HG03064 (cell line): ENCODE measurements at regions not wholly inside any gene's neighbourhood (a gene's known extent, or its start where the extent isn't known, plus 50 kb on each side); places are given as distances from the start of the nearest gene placed in this dataset.
"Not testable (repeated sequence)": the region's sequence is repeated elsewhere in the genome, so short reads cannot be mapped to it uniquely, and the experiment has no call there.

Experiments
- ATAC-seq: cut with Tn5 transposase; IDR thresholded peaks from one replicate; pipeline ENCODE4 v1.9.1; 2021; ENCODE audit warnings: low read depth; ENCODE audit not compliant: unreplicated experiment

DNA sequence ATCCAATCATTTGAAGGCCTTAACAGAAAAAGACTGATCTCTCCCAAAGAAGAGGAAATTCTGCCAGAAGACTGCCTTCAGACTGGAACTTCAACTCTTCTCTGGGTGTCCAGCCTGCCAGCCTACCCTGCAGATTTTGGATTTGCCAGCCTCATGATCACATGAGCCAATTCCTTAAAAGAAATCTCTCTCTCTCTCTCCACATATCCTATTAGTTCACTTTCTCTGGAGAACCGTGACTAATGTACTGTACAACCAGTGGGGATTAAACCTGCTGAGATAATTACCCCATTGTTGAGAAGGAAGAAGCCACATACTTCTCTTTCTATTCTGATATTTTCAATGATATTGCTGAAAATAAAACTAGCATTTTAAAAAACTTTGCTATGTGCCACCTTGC is 711.3 kb upstream of the AMOT start:
- ATAC-seq, result no peak

DNA sequence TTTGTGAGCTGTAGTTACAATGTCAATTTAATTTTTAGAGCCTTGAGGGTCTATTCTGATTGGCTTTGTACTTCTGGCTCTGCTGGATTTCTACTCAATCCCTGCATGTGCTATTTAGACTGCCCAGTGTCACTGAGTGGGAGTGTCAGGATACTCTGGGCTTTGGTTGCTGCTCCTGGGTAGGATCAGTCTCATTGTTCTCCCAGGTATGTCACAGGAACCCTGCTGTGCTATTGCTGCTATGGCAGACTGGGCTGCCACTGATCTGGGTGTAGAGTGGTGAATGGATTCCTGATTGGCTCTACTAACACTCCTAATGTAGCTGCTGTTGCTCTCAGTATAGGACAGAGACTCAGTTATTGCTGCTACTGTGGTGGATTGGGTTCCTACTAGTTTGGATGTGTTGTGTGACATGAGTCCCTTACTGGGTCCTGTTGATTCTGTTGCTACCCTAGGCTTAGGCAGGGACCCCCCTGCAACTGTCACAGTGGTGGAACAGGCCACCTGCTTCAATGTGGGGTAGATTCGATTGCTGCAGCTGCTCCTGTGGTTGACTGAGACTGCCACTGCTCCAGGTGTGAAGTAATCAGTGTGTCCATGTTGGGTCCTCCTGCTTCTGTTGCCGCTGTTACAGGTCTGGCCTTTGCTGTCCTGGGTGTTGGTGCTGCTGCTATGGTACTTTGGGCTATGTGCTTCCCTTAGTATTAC is 707.8 kb upstream of the AMOT start:
- ATAC-seq, result no peak

DNA sequence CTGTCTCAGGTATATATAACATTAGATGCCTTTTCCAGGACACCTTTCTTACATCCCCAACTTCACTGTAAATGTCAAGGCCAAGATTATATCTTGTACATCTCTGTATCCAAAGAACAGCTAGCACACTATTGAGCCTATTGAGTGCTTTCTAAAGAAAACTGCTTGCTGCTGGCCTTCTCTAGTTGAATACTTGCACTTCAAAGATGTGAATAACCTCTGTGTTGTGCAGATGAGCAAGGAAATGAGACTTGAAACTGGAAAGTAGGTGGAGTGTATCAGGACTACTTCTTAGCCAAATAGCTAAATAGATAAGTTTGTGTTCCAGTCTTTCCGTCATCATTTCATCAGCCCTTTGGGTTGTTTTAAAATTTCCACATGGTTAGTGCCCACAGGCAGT is 704.4 kb upstream of the AMOT start:
- ATAC-seq, result no peak

DNA sequence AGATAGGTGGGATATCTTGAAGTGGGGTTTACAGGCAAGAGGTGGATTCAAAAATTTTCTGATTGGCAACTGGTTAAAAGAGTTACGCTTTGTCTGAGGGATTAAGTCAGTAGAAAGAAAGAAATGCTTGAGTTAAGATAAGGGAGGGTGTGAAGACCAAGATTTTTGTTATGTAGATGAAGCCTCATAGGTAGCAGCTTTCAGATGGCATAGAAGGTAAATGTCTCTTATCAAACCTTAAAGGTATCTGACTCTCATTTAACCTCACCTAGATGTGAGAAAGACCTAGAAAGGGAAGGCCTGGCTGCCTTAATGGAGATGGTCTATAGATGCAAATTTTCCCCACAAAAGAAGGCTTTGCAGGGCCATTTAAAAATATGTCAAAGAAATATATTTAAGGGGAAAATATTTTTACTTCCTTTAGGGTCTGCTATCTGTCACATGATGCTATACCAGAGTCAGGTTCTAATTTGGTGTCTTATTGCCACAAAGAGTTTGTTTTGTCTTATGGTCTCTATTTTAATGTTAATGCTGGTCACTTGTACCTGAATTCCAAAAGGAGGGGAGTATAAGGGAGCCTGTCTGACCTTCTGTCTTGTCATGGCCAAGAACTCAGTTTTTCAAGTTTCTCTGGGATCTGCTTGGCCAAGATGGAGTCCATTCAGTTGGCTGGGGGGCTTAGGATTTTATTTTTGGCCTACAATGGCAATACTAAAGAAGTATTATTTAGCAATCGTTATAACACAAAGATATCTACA is 699.1 kb upstream of the AMOT start:
- ATAC-seq, result no peak

DNA sequence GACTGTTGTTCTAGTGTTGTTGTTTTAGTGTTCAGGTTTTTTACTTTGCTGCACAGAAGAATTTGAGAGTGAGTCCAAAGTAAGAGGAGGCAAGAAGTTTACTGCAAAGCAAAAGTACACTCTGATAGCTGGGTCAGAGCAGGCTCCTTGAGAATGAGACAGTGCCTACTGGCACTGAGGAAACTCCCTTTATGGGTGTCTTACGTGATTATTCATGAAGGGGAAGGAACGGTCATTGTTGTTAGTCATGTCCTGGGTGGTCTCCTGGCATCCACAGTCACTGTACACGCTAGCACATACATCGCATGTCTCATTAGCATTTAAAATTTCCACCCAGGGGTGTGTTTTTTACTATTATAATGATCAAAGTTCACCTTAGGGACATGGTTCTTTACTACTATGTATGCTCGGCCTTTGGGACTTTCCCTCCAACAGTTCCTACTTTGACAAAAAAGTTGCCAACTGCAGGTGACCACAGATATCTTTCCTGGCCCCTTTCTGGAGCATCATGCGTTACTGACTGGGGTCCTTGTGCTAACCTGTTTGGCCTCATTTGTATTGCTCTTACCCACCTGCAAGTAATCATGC is 688.9 kb upstream of the AMOT start:
- no peak for ATAC-seq

DNA sequence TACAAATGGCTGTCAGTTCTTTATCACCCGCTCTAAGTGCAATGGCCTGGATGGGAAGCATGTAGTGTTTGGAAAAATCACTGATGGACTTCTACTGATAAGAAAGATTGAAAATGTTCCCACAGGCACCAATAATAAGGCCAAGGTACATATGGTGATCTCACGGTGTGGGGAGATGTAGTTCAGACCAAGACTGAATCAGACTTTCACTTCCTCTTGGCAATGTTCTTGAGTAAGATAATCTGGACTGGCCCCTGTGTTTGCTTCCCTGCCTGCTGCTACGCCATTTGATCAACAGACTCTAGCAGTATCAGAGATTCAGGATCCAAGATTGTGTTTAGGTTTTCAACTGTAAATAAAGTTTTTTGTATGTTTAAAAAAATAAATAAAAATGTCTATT is 682.2 kb upstream of the AMOT start:
- peak; percentile 98 for ATAC-seq

DNA sequence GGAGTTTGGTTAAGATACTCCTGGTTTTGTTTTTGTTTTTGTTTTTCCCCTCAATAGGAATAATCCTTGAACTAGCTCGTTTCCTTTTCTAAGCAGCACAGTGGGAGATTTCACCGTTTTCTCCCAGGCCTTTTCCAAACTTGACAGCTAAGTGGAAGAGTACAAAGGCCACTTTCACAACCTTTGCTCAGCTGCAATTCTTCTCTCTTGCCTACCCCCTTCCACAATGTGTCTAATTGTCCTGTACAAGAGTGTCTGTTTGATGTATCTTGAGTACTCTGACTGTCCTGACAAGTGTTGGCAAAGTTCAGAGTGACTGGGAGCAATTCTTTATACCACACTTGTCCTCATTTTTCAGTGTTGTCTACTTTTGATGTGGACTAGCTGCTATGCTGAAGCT is 674.3 kb upstream of the AMOT start:
- ATAC-seq, result no peak

DNA sequence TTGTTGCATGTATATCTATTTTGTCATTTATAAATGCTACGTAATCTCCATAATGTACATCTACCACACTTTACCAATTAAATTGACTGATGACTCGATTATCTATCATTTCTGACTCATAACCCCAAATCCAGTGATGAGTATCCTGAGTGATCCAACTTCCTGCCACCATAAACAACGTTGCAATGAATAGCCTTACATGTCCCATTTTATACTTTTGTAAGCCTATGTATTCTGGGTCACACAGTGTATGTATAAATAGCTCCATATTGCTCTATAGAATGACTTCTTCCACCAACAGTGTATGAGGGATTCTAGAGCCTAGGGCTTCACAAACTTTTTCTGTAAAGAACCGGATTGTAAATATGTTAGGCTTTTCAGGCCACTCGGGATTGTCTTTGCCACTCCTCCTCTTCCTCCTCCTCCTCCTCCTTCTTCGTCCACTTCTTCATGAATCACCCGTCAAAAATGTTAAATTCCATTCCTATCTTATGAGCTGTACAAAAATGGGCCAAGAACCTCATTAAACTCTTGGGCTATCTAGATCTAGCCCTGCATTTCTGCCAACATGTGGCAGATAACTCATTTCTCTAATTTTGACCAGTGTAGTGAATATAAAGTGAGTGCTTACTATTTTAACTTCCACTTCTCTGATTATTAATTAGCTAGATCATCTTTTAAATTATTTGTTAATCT is 672.2 kb upstream of the AMOT start:
- no peak for ATAC-seq

DNA sequence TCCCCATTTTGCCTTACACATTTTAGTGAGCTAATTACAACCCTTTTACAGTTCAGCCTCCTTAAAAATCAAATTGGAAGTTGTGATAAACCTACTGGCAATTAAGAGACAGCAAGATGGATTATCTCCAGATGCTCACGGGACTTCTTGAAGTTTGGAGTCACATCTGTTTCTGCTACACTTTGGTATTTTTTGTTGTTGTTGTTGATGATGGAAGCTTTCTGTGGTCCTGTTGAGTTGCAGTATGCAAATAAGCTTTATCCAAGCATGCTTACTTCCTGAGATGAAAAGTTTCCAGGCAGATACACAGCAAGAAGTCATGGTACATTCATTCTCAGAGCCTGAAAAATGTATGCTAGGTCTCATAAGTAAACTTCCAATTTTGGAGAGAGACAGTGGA is 670.0 kb upstream of the AMOT start:
- ATAC-seq, result no peak

DNA sequence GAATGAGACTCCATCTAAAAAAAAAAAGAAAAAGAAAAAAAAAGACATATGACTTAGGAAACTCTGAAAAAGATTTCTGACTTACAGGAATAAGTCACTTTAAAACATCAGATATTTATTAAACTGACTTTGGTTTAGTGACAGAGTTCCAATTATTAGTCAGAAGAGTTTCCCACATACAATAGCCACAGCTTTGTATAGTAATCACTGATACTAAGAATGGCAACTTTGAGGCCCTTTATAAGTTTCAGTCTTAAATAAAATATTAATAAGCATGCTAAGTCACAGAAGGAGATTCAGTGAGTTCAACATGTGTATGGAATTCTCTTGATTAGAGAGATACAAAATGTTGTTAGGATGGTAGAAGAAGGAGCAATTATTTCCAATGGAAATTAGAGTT is 652.3 kb upstream of the AMOT start:
- no peak for ATAC-seq

DNA sequence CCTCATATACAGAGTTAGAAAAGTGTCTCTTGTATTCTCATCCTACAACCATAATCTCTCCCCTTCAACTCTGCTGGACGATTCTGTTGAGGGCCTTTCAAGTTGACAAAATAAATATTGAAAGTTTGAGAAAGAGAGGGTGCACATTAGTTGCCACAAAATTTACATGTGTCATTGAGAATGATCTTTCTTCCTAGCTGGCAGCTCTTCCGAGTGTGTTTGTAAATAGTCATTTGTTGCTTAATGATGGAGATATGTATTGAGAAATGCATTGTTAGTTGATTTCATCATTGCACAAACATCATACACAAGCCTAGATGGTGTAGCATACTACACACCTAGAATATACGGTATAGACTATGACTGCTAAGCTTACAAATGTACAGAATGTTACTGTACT is 632.8 kb upstream of the AMOT start:
- no peak for ATAC-seq

DNA sequence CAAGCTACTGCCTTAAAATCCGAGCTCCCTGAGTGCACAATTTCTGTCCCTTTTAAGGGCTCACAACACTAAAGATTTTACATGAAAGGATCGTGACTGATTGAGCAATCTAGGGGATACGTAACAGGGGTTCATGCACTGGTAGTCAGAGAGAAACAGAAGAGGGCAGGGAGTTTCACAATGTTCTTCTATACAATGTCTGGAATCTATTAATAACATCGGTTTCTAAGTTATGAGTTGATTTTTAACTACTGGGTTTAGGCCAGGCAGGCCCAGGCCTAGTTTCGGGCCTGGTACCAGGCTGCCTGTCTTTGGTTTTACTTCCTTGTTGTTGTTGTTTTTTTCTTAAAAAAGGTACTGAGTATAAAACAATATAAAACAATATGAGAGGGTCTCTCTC is 632.4 kb upstream of the AMOT start:
- ATAC-seq, result not testable (repeated sequence)

DNA sequence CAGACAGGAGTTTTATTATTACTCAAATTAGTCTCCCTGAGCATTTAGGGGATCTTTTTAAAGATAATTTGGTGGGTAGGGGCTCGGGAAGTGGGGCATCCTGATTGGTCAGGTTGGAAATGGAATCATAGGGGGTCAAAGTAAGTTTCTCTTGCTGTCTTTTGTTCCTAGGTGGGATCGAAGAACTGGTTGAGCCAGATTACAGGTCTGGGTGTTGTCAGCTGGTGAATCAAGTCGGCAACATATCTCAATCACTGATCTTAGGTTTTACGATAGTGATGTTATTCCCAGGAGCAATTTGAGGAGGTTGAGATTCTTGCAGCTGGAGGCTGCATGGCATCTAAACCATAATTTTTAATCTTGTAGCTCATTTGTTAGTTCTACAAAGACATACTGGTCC is 629.5 kb upstream of the AMOT start:
- no peak for ATAC-seq

DNA sequence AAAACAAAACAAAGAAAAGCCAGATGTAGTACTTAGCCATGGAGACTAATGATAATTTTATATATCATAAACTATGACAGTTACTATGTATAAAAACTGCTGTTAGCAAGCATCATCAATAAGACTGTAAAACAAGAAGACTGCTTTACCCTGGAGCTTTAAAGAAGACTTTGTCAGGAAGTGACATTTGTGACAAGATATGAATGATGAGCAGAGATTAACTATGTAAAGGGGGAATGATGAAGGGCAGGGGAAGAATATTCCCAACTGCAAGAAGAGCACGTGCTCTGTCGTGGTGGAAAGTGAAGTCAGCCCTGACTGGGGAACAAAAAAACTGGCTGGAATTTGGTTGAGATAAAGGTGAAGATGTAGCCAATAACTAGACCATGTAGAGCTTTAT is 617.1 kb upstream of the AMOT start:
- no peak for ATAC-seq

DNA sequence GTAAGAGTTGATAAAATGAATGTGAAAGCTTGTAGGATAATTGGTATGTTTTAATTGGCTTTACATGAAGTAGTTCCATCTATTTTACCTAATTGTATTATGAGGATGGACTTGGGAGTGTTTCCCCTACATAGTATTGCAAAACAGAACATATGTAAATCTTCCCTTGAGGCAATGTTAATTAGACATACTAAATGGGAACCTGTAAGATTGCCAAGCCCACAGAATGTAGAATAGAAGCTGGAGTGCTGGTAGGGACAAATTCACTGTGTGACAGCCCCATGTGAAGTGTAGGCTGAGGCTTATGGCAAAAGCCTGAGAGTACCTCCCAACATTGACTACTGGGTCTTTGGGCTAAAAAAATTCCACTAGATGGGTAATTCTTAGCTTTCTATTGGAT is 615.0 kb upstream of the AMOT start:
- no peak for ATAC-seq

DNA sequence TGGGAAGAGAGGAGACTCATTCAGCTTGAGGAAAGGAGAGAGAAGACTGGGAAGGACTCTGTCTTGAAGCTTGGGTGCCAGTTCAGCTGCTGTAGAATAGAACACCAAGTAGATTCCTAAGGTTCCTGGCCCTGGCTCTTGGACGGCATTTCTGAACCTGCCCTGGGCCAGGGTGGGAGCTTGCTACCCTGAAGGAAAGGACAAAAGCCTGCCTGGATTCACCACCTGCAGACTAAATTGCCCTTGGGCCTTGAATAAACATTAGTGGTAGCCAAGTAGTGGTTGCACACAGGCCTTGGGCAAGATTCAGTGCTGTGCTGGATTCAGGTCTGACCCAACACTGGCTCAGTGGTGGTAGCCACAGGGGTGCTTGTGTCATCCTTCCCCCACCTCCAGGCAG is 588.4 kb upstream of the AMOT start:
- no peak for ATAC-seq

DNA sequence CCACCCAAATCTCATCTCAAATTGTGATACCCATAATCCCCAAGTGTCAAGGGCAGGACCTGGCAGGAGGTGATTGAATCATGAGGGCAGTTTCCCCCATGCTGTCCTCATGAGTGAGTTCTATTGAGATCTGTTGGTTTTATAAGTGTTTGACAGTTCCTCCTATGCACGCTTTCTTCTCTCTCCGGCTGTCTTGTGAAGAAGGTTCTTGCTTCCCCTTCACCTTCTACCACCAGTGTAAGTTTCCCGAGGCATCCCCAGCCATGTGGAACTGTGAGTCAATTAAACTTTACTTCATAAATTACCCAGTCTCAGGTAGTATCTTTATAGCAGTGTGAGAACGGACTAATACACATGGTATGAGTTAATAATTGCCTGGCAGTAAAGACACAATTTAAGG is 581.7 kb upstream of the AMOT start:
- no peak for ATAC-seq

DNA sequence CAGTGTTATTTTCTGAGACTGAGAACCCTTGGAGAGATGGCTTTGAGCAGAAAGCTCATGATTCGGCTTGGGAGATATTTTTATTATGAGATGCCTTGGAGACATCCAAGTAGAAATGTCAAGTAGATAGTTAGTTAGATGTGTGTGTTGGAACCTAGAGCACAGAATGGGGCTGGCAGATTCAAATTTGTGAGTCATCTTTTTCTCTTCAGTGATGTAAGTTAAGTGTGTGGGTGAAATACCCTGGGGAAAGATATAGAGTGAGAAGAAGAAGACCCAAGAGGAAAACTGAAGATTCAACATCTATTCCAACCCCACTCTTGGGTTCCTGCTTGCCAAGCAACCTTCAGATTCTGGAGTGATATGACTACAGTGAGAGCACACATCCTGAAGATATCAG is 580.8 kb upstream of the AMOT start:
- ATAC-seq, result no peak

DNA sequence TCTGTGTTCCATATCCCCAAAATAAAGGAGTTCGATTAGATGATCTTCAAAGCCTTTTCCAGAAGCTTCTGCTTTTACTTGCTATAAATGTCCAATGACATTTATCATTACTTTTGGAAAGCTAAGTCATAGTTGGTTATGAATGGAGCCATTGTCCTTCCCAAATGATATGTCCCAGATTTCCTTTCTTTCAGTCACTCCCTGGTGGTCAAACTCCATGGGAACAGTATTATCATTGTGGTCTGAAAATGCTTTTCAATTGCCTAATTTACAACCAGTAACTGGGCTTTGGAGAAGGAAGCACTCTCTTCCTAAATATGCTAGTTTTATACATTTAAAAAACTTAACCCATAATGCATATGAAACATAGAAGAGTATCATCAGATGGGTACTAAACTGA is 571.5 kb upstream of the AMOT start:
- ATAC-seq, result no peak

DNA sequence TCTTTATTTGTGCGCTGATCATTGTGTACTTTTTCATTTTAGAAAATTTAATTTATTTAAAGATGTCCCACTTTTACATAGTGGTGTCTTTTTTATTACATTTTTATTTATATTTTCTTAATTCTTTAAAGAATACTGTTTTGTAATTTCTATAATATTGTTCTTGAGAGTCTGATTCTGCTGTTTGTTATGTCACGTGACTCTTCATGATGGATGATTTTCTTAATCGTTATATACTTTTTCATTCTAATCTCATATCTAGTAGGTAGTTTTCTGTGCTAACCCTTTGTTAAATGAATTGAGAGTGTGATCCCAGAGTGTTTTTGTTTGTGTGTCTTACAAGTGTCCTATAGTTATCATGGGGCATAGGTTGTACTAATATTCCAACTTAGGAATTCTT is 568.2 kb upstream of the AMOT start:
- no peak for ATAC-seq

DNA sequence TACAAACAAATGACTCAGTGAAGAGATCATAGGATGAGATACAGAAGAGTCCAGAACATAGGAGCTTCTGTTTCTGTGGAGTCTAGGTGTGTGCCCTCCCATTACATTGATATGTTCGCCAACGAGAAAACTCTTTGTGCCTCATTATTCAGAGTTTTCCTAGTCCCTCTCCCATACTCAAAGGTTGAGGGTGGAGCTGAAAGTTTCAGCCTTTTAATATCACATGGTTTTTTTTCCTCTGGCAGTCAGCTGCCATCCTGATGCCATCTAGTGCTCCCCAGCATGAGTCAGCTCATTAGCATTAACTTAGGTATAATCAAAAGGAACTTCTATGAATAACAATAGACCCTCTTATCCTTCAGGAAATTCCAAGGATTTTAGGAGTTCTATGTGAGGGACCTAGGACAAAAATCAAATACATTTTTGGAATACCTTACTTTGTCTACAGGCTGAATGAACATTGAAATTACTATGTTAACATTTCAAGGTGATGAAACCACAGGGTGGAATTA is 559.6 kb upstream of the AMOT start:
- no peak for ATAC-seq
